HG02870 (cell line): ENCODE measurements at regions not wholly inside any gene's neighbourhood (a gene's known extent, or its start where the extent isn't known, plus 50 kb on each side); places are given as distances from the start of the nearest gene placed in this dataset.
"Not testable (repeated sequence)": the region's sequence is repeated elsewhere in the genome, so short reads cannot be mapped to it uniquely, and the experiment has no call there.

Experiments
- ATAC-seq: cut with Tn5 transposase; IDR thresholded peaks from one replicate; pipeline ENCODE4 v1.9.1; 2021; ENCODE audit warnings: mild to moderate bottlenecking, moderate library complexity; ENCODE audit not compliant: unreplicated experiment

DNA sequence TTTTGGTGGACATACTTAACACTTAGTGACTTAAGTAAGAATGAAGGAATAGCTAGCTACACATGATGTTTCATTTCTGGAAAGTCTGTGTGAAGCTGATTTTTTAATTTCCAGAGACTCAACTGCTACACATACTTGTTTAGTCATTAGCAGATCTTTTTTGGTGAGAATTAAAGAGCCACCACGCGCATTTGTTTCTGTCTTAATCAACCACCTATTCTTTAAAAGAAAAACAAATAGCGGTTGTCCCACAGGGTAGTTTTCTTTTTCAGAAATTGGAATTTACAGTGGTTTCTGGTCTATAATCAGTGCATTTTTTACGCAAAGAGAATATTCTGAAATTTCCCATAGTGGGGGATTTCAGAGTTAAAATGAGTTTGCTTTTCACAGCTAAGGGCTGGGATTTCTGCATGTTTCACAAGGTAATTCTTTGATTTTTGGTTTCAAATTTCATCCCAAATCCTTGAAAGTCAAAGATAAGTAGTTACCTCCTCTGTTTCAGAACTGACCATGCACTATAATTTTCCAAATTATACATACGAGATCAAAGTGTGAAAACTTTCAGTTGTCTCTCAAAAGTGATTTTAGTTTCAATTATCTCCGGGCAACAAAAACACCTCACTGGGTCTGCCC is 631.0 kb upstream of the GRM7 start:
- no peak for ATAC-seq

DNA sequence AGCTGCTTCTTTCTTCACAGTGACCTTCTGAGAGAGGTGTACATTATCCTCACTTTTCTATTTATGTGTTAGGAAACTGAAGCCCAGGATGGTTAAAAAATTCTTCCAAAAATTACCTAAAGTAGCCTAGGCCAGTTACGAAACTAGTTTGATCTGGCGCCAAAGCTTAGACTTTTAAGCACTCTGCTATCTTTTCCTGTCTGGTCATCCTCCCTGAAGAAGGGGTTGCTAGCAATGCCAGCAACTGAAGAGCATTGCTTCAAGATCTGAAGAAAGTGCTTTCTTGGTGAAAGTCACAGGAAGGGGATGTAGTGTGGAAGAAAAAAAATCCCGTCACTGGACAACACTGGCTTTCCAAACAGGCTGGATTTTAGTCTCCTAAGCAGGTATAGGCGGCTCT is 618.8 kb upstream of the GRM7 start:
- no peak for ATAC-seq

DNA sequence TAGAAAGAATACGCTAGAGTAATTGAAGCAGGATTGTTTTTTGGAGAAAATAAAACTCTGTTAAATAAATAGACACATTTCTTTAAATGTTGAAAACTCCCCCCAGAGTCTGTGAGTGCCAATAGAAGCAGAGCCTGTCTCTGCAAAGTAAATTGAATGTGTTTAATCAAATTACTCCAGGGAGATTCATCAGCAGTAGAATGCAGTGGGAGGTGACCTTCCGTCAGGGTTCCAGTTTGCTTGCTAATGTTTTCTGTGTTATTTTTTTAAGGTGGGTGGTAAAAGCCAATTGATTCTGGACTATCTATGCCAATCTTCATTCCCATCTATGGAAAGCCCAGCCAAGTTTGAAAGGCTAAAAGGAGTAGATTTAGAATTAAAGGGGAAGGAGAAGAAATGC is 612.4 kb upstream of the GRM7 start:
- no peak for ATAC-seq

DNA sequence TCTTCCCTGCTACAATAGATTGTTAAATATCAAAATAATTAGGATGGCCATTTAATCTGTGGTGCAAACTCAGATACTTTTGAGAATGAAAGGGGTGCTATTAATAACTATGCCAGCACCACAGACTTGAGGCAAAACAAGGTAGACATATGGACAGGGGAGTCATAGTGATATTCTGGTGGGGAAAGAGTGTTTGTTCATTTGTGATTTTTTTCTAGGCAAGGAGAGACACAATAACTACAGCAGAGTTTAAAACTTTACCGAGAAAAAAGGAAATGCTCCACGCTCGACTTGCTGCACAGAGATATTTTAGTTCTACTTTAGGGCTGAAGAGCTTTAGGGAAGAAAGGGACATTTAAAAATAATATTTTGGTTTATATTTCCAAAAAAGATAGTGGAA is 611.2 kb upstream of the GRM7 start:
- ATAC-seq = no peak

DNA sequence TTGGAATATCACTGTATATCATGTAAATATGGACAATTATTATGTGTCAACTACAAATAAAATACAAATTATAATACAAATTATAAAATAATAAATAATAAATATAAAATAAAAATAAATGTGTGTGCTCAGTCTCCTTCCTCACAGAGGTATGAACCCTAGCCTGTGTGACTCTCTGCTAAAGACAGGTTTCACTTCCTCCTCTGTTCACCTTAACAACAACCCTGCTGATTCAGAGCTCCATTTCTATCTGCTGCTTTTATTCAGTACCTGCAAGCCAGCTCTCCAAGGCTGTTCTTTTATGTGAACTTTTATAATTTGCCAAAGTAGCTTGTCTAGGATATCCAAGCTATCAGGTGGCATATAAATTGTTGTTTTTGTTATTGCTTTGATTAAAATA is 610.7 kb upstream of the GRM7 start:
- peak; percentile 98 for ATAC-seq

DNA sequence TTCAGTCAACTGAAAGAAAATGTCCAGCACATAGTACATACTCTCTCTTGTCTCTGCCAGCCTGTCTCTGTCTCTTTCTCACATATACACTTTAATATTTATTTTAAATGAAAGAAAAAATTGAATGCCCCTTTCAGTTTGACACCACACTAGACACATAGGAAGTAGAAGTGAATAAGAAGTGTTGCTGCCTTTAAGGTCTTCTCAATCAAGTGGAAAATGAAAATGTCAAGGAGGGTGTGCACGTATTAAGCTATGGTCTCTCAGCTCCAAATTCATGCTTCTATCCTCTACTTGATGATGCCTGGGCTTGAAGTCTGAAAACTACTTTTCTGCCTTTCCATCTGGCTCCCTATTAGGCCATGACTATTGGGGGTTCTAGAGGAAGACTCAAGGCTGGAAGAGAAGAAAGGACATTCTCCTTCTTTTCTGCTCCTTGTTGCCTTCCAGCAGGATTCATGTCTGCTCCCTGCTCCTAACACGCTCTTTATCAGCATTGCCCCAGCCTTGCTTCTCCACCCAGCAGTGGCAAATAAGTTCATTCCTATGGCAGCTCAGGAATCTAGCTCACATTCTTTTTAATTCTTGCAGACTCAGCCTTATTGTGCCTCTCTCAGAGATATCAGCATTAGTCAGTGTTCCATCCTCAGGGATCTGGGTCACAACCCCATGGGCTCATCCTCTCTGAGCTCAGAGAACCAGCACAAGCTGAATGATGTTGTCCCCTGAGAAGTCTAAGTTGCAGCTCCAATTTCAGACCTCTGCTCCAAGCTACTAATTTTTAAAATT is 609.1 kb upstream of the GRM7 start:
- ATAC-seq = no peak

DNA sequence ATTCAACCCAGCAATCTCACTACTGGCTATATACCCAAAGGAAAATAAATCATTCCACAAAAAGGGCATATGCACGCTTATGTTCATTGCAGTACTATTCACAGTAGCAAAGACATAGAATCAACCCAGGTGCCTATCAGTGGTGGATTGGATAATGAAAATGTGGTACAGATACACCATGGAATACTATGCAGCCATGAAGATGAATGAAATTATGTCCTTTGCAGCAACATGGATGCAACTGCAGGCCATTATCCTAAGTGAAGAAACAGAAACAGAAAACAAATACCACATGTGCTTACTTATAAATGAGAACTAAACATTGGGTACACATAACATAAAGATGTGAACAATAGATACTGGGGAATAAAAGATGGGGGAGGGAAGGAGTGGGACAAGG is 606.4 kb upstream of the GRM7 start:
- no peak for ATAC-seq

DNA sequence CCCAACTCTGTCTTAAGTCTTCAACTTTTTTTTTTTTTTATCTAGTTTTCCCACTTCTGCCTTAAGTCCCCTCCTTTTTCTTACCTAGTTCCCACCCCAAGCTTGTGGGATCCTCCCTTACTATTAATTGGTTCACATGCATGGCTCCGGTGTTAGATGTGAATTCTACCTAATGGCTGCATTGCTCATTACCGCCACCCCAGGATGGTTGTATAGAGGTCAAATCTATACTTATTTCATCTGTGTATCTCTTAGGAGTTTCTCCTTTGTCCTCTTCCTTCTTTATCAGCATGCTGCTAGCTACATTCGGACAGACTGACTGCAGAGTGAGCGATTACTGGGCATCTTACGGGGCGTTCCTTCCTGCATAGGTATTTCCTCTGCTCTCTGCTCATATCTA is 605.7 kb upstream of the GRM7 start:
- no peak for ATAC-seq

DNA sequence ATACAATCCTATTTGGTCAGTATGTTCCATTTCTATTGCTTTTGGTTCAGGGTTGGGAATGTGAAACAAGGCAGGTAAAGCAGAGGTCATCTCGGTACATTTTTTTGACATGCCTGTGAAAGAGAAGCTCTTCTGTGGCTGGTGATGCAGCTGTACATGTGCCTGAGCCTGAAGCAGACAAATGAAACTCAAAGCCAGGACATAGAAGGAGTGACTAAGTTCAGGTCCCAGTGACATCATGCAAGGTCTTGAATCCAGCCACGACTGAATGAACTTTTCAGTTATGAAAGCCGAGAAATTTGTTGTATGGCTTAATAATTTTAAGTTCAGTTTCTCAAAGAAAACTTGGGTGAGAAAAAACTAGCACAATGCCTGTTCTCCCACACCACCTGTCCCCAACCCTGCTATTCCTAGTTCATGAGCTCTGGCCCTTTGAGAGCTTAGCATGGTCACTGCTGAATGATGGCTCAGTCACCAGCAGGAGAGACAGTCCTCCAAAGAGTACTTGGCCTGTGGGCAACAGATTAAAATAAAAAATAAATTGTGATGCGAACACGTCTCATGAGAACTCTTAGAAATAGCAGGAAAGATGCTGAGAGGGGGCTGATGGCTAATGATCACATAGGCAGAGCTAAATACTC is 600.2 kb upstream of the GRM7 start:
- ATAC-seq = no peak

DNA sequence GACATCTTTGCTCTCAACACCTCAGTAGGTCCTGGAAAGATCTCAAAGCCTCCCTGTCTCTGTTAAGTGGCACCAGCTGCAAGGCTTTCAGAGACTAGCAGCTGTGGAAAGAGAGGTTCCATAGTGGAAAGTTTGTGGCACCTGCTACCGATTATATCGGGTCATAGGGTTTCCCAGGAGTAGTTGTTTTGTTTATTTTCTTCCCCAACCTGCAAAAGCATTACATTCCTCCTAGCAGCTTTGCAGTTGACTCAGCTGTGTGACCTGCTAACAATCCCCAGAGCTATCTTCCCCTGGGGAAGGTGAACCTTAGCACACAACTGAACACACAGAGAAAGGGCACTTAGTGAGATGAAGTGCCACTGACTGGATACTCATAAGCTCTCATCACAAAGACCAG is 598.9 kb upstream of the GRM7 start:
- no peak for ATAC-seq

DNA sequence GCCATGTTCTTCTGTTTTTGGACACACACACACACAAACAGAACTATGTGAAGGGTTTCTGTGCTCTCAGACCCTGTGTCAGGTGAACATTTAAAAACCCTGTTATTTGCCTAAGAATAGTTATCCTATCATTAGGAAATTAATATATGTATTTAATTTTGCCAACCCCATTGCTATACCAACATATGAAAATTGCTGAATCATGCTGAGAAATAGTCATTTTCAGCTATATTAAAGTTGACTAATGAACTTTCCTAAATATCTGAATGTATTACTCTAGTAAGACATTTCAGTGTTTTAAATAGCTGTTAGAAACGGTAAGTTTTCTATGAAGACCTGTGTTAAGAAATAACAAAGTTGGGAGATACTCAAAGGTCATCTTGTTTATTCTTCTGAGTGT is 596.9 kb upstream of the GRM7 start:
- no peak for ATAC-seq

DNA sequence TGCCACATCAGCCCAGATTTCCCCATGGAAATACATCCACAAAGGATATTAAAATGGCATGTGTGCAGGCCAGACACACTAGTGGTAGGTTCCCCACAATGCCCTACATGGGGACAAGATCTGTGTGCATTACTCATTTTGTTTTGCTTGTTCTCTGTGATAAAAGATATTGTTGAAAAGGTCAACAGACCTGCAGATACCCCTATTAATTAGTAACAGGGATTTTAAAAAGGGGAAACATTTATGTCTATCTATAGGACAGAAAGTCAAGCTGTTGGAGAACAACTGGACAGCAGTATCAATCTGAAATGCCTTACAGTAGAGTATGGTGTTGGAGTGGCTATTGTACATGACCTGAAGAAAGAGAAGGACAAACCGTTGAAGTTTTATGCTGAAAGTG is 596.0 kb upstream of the GRM7 start:
- ATAC-seq = no peak

DNA sequence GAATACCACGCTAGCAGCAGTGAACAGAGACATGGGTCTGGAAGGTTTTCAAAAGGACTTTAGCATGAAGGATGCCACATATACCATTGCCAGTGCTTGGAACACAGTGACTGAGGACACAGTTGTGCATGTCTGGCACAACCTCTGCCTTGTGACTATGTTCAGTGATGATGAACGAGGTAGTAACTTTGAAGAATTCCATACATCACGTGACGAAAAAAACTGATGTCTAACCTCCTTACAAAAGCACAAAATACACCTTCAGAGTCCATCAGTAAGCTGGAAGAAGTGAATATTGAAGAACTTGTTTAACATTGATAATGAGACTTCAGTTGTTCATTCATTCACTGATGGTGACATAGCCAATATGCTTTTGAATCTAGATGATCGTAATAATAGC is 594.8 kb upstream of the GRM7 start:
- no peak for ATAC-seq

DNA sequence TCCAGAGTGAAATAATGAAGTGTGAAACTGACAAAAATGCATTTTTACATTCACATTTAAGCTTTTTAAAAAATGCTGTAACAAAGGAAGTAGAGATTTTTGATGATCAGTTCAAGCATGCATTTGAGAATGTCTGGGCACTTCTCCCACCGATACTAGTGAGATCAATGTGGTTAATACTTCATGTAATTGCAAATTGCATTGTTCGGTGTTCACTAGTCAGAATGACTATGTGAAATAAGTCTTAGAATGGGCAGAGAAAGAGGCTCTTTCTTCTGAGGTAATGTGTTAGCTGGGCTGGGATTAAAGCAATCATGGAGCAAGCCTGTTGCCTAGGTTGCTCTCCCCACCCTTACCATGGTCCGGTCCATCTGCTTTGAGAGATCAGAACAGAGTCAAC is 587.0 kb upstream of the GRM7 start:
- ATAC-seq = no peak

DNA sequence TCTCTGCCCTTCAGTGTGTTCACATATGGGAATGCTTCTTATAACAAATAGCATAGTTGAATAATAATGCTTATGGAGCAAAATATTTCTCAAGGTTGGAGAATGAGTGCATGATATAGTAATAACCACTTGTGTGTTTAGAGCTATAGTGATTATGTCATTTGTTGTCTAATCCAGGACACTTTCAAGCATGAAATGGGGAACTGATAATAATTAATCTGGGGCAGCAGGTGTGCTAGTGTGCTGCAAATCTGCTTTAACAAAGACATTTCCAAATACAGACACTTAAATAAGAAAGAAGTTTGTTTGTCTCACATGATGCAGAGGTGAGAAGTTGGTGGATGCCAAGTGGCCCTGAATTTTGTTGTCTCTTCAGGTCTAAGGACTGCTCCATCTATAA is 579.3 kb upstream of the GRM7 start:
- ATAC-seq = no peak

DNA sequence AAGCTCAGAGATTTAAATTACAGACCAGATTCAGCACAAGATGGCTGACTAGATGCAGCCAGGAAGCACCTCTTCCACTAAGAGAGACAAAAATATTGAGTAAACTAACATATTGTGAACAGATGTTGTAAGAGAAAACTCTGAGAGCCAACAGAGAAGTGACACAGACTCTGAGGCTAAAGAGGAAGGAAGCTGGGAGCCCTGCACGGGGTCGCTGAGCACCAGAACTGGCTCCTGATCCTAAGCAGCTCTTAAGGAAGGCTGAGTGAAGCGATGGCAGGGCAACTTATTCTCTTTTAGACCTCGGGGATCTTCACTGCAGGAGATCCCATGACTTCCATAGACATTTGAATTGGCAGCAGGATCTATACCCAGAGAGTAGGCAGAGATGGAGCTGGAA is 578.0 kb upstream of the GRM7 start:
- no peak for ATAC-seq

DNA sequence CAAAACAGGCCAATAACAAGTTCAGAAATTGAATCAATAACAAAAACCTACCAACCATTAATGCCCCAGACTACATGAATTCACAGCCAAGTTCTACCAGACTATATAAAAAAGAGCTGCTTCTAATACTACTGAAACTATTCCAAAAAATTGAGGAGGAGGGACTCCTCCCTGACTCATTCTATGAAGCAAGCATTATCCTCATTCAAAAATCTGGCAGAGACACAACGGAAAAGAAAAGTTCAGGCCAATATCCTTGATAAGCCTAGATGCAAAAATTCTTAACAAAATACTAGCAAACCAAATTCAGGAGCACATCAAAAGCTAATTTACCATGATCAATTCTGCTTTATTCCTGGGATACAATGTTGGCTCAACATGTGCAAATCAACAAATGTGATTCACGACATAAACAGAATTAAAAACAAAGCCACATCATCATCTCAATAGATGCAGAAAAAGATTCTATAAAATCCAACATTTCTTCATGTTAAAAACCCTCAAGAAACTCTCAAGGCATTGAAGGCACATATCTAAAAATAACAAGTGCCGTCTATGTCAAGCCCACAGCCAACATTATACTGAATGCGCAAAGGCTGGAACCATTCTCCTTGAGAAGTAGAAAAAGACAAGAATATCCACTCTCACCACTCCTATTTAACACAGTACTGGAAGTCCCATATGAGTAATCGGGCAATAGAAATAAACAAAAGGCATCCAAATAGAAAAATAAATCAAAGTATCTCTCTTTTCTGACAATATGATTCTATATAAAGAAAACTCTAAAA is 573.6 kb upstream of the GRM7 start:
- ATAC-seq = no peak

DNA sequence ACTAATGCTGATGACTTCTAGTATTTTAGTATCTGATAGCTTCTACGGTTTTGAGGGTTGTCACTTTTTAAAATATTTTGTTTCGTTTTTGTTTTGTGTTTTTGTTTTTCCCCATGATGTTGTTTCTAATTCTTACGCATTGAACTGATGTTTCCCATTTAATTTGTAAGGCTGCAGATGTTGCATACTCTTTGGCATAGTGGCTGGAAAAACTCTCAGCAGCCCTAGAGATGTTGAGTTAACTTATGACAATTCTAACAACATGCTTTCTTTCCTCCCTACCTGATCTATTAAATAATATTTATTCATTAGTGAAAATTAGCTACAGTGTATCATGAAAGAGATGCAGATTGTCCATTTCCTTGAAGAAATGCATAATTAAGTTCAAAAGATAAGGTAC is 559.3 kb upstream of the GRM7 start:
- no peak for ATAC-seq

DNA sequence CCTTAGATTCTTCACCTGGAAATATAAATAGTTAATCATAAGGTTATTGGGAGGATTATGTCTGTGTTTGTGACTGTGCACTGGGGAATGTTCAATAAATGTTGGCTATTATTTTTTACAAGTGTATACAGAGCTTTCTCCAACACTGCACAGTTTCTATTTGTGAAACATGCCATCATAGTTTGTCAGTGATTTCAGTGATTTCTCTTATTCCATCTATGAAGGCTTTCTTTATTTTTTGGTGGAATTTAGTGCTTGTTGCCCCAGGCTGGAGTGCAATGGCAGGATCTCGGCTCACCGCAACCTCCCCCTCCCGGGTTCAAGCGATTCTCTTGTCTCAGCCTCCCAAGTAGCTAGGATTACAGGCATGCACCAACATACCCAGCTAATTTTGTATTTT is 545.0 kb upstream of the GRM7 start:
- no peak for ATAC-seq

DNA sequence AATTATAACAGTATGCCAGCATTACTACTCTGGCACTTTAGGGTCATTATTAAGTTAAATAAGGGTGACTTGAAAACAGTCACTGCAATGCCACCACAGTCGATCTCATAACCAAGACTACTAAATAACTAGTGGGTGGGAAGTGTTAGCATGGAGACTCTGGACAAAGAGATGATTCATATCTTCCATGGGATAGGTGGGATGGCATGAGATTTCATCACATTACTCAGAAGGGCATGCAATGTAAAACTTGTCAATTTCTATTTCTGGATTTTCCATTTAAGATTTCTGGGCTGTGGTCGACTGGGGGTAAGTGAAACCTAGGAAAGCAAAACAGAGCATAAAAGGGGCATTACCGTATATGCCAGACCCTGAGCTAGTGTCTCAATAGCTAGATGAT is 538.9 kb upstream of the GRM7 start:
- ATAC-seq = no peak

DNA sequence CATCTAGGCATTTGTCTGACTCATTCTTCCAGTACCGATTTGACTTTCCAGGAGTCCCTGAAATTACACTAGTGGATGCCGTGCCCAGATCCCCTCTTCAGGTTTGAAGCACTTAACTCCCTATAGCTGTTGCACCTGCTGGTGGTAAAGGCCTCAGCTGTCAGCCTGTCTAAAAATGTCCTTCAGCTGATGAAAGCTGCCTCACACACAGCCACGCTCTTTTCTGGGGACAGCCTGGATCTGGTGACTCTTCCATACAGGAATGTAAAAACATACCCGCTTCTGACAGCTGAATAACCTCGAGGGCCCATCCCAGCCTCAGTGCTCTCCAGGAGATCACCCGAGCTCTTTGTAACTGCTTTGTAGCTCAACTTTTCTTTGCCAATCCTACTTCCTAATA is 534.1 kb upstream of the GRM7 start:
- ATAC-seq = no peak

DNA sequence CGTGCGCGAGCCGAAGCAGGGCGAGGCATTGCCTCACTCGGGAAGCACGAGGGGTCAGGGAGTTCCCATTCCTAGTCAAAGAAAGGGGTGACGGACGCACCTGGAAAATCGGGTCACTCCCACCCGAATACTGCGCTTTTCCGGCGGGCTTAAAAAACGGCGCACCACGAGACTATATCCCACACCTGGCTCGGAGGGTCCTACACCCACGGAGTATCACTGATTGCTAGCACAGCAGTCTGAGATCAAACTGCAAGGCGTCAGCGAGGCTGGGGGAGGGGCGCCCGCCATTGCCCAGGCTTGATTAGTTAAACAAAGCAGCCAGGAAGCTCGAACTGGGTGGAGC is 520.0 kb upstream of the GRM7 start:
- ATAC-seq = not testable (repeated sequence)
